BLaER1 (cell line): ENCODE measurements at regions not wholly inside any gene's neighbourhood (a gene's known extent, or its start where the extent isn't known, plus 50 kb on each side); places are given as distances from the start of the nearest gene placed in this dataset.

ENCODE experiments used
- H3K27ac ChIP-seq: shearing (Covaris generic); formaldehyde crosslinking; 2 replicates; pipeline ENCODE4 v1.8.1; 2022
- H3K27me3 ChIP-seq: shearing (Covaris generic); formaldehyde crosslinking; 2 replicates; pipeline ENCODE4 v1.8.1; 2022
- H3K36me3 ChIP-seq: shearing (Covaris generic); formaldehyde crosslinking; 2 replicates; pipeline ENCODE4 v1.8.1; 2022
- H3K4me1 ChIP-seq: shearing (Covaris generic); formaldehyde crosslinking; 2 replicates; pipeline ENCODE4 v1.8.1; 2022
- H3K4me2 ChIP-seq: shearing (Covaris generic); formaldehyde crosslinking; 2 replicates; pipeline ENCODE4 v1.8.1; 2022
- H3K4me3 ChIP-seq: shearing (Covaris generic); formaldehyde crosslinking; 2 replicates; pipeline ENCODE4 v1.8.1; 2022
- H3K9ac ChIP-seq: shearing (Covaris generic); formaldehyde crosslinking; 2 replicates; pipeline ENCODE4 v1.8.1; 2022
- H3K9me3 ChIP-seq: shearing (Covaris generic); formaldehyde crosslinking; 2 replicates; pipeline ENCODE4 v1.8.1; 2022
- H4K20me1 ChIP-seq: shearing (Covaris generic); formaldehyde crosslinking; 2 replicates; pipeline ENCODE4 v1.8.1; 2022
- Cebpa-rat ChIP-seq: shearing (Covaris generic); IDR thresholded peaks from 2 replicates; pipeline ENCODE4 v1.8.1; 2022

DNA sequence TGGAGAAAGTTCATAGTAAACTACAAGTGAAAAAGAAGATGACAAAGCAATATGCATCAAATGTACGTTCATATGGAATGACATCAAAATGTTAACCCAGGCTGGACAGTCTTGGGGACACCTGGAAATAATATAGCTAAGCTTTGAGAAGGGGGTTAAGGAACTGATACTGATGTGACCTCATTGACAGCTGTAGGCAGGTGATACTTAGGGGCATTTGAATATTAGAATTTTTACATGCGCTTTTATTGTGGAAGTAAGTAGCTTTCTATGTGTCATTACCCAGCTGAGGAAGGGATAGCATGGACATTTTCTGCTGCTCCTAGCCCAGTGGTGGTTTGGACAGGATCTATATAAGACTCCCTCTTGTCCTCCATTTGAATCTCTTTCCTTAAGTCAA lies 299.7 kb downstream of the CWC27 start:
- H4K20me1 ChIP-seq = no peaks in the 10 kb centered on the region
- H3K27me3 ChIP-seq = no peaks in the 10 kb centered on the region
- no peak overlapping the region for H3K27ac ChIP-seq
- no peak overlapping the region for H3K4me2 ChIP-seq
- TF ChIP-seq Cebpa-rat = no peak
- H3K36me3 ChIP-seq = no peaks in the 10 kb centered on the region
- no peaks in the 10 kb centered on the region for H3K9me3 ChIP-seq
- H3K4me1 ChIP-seq = peaks cover 15% of the 10 kb centered on the region
- no peak overlapping the region for H3K9ac ChIP-seq
- H3K4me3 ChIP-seq = no peak overlapping the region

DNA sequence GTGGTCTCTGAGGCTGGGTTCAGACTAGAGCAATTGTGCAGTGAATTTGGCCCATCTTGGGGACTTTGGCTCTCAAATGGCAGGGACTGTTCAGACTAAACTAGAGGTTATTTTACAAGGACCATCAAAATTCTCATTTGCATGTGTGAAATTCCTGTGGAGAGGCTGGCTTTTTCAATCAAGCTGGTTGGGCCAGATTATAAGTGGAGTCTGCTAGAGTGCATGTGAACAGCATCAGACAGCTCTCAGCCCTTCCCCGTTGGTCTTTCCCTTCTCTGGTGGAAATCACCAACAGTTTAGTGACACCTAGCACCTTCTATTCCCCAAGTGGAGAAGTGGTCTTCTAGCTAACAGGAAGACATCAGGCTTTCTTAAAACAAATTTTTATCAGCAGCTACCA lies 301.3 kb downstream of the CWC27 start:
- Histone ChIP-seq H3K9me3 (no peaks in the 10 kb centered on the region), H3K4me3 (no peak overlapping the region), H4K20me1 (no peaks in the 10 kb centered on the region), H3K36me3 (no peaks in the 10 kb centered on the region), H3K9ac (no peak overlapping the region), H3K27me3 (no peaks in the 10 kb centered on the region), H3K4me1 (peaks cover 15% of the 10 kb centered on the region), H3K4me2 (no peak overlapping the region), H3K27ac (no peak overlapping the region)
- no peak for TF ChIP-seq Cebpa-rat

DNA sequence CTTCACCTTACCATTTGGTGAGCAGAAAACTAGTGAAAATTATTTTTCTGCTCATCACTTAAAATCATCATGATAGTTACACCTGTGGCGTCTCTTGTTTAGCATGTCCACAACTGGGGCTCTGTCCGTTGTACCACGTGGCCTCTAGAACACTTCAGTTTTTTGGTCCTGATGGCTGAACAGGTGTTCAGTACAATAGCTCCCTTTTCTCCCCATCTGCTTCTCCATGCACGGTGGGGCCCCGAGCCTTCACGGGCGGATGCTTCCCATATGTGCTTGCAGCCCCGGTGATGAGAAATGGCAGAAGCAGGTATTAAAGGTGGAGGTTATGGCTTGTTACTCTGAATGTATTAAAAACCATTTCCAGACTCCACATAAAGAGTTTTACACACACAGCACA lies 304.1 kb downstream of the CWC27 start:
- no peak overlapping the region for H3K27ac ChIP-seq
- no peak overlapping the region for H3K9ac ChIP-seq
- no peak overlapping the region for H3K4me3 ChIP-seq
- no peaks in the 10 kb centered on the region for H3K36me3 ChIP-seq
- no peaks in the 10 kb centered on the region for H3K9me3 ChIP-seq
- no peaks in the 10 kb centered on the region for H3K27me3 ChIP-seq
- H3K4me2 ChIP-seq = peak overlapping the region; percentile 38
- no peaks in the 10 kb centered on the region for H4K20me1 ChIP-seq
- no peak for TF ChIP-seq Cebpa-rat
- H3K4me1 ChIP-seq = peaks cover 10% of the 10 kb centered on the region

DNA sequence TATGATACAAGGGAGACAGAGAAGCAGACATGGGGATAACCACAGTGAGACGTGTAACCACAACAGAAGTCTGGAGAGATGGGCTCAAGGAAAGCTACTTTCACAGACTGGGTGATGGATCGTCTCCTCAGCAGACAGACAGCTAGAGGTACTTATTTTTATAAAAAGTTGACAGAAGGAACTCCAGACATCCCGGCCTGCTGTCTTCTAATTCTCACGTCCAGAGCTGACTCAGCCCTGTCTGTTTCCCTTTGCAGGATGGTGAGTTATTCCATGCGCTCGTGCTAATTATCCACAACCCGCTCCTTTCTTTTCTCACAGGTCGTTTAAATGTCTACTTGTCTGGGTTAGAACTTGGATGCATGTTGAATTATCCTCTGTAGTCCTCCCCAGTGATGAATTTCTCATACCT lies 304.5 kb downstream of the CWC27 start:
- Histone ChIP-seq H3K4me3 (no peak overlapping the region), H3K36me3 (no peaks in the 10 kb centered on the region), H3K27me3 (no peaks in the 10 kb centered on the region), H3K4me2 (peak overlapping the region; percentile 38), H3K9ac (no peak overlapping the region), H3K4me1 (peaks cover 10% of the 10 kb centered on the region), H3K27ac (no peak overlapping the region), H3K9me3 (no peaks in the 10 kb centered on the region), H4K20me1 (no peaks in the 10 kb centered on the region)
- TF ChIP-seq Cebpa-rat = no peak

DNA sequence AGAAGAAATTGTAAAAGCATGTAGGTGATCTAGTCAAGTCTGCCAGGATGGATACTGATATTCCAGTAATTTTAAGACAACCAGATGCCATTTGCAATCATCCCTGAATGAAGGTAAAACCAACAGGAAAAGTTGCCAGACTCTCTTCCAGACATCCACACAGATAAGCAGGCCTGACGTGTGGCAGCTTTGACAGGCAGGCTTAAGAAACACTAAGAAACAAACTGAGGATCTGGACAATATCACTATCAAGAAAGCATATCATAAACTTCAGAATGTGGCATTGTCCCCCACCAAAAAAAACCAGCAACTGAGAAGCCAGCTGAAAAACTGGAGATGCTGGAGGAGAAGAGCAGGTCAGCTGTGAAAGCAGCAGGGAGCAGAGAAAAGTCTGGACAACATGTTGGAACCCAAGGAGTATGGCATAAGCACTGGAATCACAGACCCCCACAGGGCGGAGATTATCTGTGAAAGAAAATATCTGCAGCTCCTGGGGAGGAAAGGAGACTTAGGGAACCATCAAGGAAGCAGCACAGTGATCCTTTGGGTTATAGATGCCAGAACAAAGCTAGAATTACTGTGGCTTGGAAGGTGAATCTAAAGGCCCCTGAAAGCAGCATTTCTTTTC lies 307.0 kb downstream of the CWC27 start:
- Histone ChIP-seq H3K27ac (no peak overlapping the region), H3K36me3 (no peaks in the 10 kb centered on the region)
- no peak for TF ChIP-seq Cebpa-rat

DNA sequence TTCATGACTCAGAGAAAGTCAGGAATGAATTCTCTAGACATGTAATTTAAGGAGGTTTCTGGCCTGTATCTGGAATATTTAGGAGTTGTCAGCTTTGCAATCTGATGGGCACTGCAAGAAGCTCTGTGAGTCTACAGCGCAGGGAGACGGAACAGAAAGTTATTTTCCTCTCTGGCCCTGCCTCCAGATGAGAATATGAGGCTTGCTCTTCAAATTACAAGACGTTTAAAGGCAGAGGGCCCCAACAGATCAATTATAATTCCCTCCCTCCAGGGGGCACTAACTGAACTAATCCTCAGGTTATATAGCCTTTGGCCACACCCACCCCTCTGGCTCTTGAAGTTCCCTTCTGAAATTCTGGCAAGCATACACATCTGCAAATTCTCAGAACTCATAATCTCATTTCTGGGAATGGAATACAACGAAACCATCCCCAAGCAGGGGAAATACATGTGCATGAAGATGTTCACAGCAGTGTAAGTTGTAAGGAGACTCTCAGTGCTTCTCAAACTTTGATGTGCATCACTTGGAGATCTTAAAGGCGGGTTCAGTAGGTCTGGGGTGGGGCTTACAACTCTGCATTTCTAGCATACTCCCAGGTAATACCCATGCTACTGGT lies 307.6 kb downstream of the CWC27 start:
- Histone ChIP-seq H3K27me3 (no peaks in the 10 kb centered on the region), H3K4me3 (no peak overlapping the region), H3K36me3 (no peaks in the 10 kb centered on the region), H3K4me2 (no peak overlapping the region), H3K9me3 (no peaks in the 10 kb centered on the region), H3K9ac (no peak overlapping the region), H4K20me1 (no peaks in the 10 kb centered on the region), H3K27ac (no peak overlapping the region), H3K4me1 (peaks cover 10% of the 10 kb centered on the region)
- no peak for TF ChIP-seq Cebpa-rat

More for the DNA sequence above, 307.0 kb downstream of the CWC27 start:
- H3K4me3 ChIP-seq = no peak overlapping the region
- H3K9ac ChIP-seq = no peak overlapping the region
- H3K4me1 ChIP-seq = peaks cover 10% of the 10 kb centered on the region
- H3K9me3 ChIP-seq = no peaks in the 10 kb centered on the region
- H3K4me2 ChIP-seq = no peak overlapping the region
- H3K27me3 ChIP-seq = no peaks in the 10 kb centered on the region
- H4K20me1 ChIP-seq = no peaks in the 10 kb centered on the region

DNA sequence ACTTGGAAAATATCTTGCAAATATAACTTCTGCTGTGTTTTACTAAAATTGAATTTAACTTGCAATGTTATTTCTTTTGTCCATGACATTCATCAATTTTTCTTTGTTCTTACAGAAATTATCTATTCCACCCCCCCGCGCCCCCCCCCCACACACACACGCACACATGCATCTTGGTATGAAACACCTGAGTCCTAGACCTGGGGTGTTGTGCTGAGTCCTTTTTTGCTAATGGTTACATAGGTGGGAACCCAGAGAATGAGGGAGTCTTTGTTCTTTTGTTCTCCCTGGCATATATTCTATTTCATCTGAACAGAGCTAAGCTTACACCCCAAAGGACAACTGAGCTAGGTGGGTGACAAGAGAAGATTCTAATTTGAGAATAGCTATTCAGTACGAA lies 308.9 kb downstream of the CWC27 start:
- H3K9me3 ChIP-seq = no peaks in the 10 kb centered on the region
- no peaks in the 10 kb centered on the region for H4K20me1 ChIP-seq
- no peak overlapping the region for H3K4me2 ChIP-seq
- H3K4me1 ChIP-seq = peaks cover 8% of the 10 kb centered on the region
- H3K36me3 ChIP-seq = no peaks in the 10 kb centered on the region
- no peak overlapping the region for H3K27ac ChIP-seq
- no peak for TF ChIP-seq Cebpa-rat
- no peaks in the 10 kb centered on the region for H3K27me3 ChIP-seq
- H3K9ac ChIP-seq = no peak overlapping the region
- no peak overlapping the region for H3K4me3 ChIP-seq

DNA sequence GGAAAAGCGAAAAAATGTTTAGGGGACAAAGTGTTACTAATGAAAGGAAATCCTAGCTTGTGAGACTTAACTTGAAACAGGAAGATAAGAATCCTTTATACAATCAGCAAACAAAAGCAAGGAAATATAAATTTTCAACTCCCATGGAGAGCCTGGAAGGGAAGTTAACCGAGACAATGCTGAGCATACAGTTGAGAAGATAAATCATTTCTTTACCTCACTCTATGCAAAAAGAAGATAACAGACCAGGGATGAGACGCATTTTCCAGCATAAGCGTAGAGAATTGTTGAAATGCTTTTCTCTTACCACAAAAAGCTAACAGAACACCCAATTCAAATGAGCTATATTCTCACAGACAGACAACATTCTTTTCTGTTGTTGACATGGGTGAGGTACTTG lies 309.6 kb downstream of the CWC27 start:
- H4K20me1 ChIP-seq = no peaks in the 10 kb centered on the region
- H3K4me3 ChIP-seq = no peak overlapping the region
- H3K4me2 ChIP-seq = no peak overlapping the region
- no peaks in the 10 kb centered on the region for H3K9me3 ChIP-seq
- no peaks in the 10 kb centered on the region for H3K36me3 ChIP-seq
- no peak for TF ChIP-seq Cebpa-rat
- no peak overlapping the region for H3K27ac ChIP-seq
- no peaks in the 10 kb centered on the region for H3K27me3 ChIP-seq
- peaks cover under 1% of the 10 kb centered on the region for H3K4me1 ChIP-seq
- H3K9ac ChIP-seq = no peak overlapping the region

DNA sequence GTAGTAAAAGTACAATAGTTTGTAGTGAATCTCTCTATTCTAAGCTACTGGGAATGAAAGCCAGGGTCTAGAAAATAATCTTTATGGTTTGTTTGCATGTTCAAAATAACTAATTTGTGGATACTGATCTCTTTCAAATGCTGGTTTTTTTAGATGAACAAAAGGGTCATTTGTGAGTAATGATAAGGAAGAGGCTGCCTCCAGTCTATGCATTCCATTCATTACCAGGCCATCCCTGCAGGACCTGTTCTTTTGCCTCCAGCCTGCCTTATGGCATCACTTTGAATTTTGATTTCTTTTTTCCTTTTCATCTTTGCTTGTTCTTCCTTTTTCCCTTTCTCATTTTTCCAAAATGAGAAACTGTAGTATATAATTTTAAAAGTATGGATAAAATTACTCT lies 312.3 kb downstream of the CWC27 start:
- Histone ChIP-seq H3K9me3 (no peaks in the 10 kb centered on the region), H3K27me3 (no peaks in the 10 kb centered on the region), H4K20me1 (no peaks in the 10 kb centered on the region)

DNA sequence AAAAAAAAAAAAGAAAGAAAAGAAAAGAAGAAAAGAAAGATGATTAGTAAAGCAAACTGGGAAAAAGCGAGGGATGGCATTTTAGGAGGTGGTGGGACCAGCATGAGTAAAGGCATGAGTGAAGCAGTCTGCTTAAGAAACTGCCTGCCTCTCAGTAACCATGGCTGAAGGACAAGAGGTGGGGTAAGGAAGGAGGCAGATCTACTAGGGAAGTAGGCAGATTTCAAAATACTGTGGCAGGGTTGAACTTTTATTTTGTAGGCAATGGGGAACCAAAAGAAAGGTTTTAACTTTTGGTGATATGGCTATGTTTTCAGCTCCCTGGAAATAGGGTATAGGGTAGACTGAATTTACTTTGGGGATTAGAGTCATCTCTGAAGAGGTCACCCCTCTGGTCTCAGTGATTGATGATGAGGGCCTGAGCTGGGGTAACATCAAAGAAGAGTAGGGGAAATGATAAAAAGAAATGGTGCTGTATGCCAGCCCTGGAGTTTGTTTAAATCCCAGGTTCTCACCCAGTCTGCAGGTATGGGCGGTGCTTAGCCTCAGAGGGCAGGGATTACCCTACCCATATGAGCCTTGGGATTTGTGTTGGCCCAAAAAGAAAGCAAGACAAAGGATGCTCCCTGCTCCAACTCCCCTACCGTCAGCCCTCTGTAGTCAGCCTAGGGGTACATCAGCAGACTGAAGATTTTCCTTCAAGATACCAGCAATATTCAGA lies 316.2 kb downstream of the CWC27 start:
- no peak for TF ChIP-seq Cebpa-rat
- no peaks in the 10 kb centered on the region for H3K36me3 ChIP-seq
- no peak overlapping the region for H3K4me3 ChIP-seq
- H3K9ac ChIP-seq = no peak overlapping the region
- no peaks in the 10 kb centered on the region for H3K27me3 ChIP-seq
- no peak overlapping the region for H3K4me2 ChIP-seq
- H3K27ac ChIP-seq = no peak overlapping the region
- H3K4me1 ChIP-seq = no peaks in the 10 kb centered on the region
- H4K20me1 ChIP-seq = no peaks in the 10 kb centered on the region
- no peaks in the 10 kb centered on the region for H3K9me3 ChIP-seq

More for the DNA sequence above, 312.3 kb downstream of the CWC27 start:
- Histone ChIP-seq H3K4me3 (no peak overlapping the region), H3K9ac (no peak overlapping the region), H3K36me3 (no peaks in the 10 kb centered on the region), H3K4me2 (no peak overlapping the region), H3K27ac (no peak overlapping the region), H3K4me1 (no peaks in the 10 kb centered on the region)
- TF ChIP-seq Cebpa-rat = no peak
